Kidney (tissue), 13 donors: ENCODE measurements at regions not wholly inside any gene's neighbourhood (a gene's known extent, or its start where the extent isn't known, plus 50 kb on each side); places are given as distances from the start of the nearest gene placed in this dataset.

ENCODE experiments used
- DNase-seq, 5 donors: peaks; one replicate each; pipeline ENCODE4 v3.0.0-alpha.2; 2013 to 2020
- FAIRE-seq: peaks from 2 replicates; lab custom pipeline; 2012; peaks lifted over from hg19 to GRCh38; lab: Jason Lieb, UNC
- H3K27ac ChIP-seq, 2 donors: one replicate each; pipeline ENCODE4 v1.7.0; 2013; ENCODE audit warnings: low read depth in 2 of 2, low read length in 2 of 2, inconsistent platforms in 1 of 2
- H3K27me3 ChIP-seq: one replicate; pipeline ENCODE4 v1.7.1; 2013; ENCODE audit warnings: low read length, inconsistent platforms; ENCODE audit not compliant: control insufficient read depth, insufficient read depth
- H3K36me3 ChIP-seq, 3 donors: one replicate each; pipeline versions ENCODE4 v1.7.0 to v1.7.1; 2013; ENCODE audit warnings: low read length in 3 of 3, control low read depth in 1 of 3, inconsistent platforms in 1 of 3; ENCODE audit not compliant: insufficient read depth in 3 of 3, control insufficient read depth in 2 of 3
- H3K4me1 ChIP-seq, 3 donors: one replicate each; pipeline versions ENCODE4 v1.7.0 to v1.7.1; 2013; ENCODE audit warnings: low read length in 3 of 3, inconsistent platforms in 1 of 3, low read depth in 1 of 3; ENCODE audit not compliant: control insufficient read depth in 2 of 3, insufficient read depth in 2 of 3
- H3K4me3 ChIP-seq, 3 donors: one replicate each; pipeline versions ENCODE4 v1.7.0 to v1.8.1; 2013; ENCODE audit warnings: low read length in 3 of 3, control low read depth in 1 of 3, inconsistent platforms in 1 of 3
- H3K9ac ChIP-seq, 3 donors: one replicate each; pipeline versions ENCODE4 v1.7.0 to v1.7.1; 2013; ENCODE audit warnings: low read length in 3 of 3, control low read depth in 1 of 3, inconsistent platforms in 1 of 3
- H3K9me3 ChIP-seq, 3 donors: one replicate each; pipeline versions ENCODE4 v1.7.0 to v1.7.1; 2013; ENCODE audit warnings: low read length in 3 of 3, control low read depth in 1 of 3, inconsistent platforms in 1 of 3; ENCODE audit not compliant: control insufficient read depth in 2 of 3, insufficient read depth in 1 of 3
- CTCF ChIP-seq: IDR thresholded peaks from 3 replicates; pipeline ENCODE4 v1.5.1; 2012; ENCODE audit warnings: mild to moderate bottlenecking, moderate library complexity, borderline replicate concordance; ENCODE audit not compliant: insufficient read depth; ENCODE audit errors: extremely low read depth
- intact Hi-C: fragments of 100-400 bp; cut with DNase I; formaldehyde crosslinking; loops from one replicate; pipeline ENCODE4 v1.11.1; 2022
- donor health status: control.
- donor health status: control.
- donor health status: control.
- donor health status: control.
- donor health status: control.
- donor health status: DM: yes; HTN: yes; CAD: no.
- donor health status: Normal renal cell carcinoma (clear cell type).

DNA sequence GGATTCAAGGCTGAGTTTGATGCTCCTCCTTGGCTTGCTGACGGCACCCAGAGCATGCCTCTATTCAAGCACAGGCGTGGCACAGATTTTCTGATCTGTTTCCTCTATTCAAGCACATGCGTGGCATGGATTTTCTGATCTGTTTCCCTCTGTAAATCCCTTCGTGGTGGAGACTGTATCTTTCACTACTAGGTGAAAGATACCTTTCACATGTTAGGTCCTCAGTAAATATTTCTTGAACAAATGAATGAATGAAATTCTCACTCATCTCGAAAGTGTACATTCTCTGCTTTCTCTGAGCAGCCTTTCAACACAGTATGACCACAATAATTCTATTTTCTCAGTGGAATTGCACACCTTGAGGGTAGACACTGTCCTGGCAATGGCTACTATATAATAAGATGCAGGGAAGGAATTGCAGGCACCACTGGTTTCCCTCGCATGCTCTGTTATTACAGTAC lies 72.6 kb upstream of the F13A1 start:
- no peaks in the 10 kb centered on the region for H3K27me3 ChIP-seq
- intact Hi-C loops, result no loop called here
- no peaks in the 10 kb centered on the region for H3K9me3 ChIP-seq
- no peak overlapping the region for H3K27ac ChIP-seq
- no peak for TF ChIP-seq CTCF
- DNase-seq (no peak), FAIRE-seq (no peak)
- H3K4me3 ChIP-seq, result no peak overlapping the region
- H3K36me3 ChIP-seq, result no peaks in the 10 kb centered on the region
- H3K4me1 ChIP-seq, result no peaks in the 10 kb centered on the region
- H3K9ac ChIP-seq, result no peak overlapping the region

DNA sequence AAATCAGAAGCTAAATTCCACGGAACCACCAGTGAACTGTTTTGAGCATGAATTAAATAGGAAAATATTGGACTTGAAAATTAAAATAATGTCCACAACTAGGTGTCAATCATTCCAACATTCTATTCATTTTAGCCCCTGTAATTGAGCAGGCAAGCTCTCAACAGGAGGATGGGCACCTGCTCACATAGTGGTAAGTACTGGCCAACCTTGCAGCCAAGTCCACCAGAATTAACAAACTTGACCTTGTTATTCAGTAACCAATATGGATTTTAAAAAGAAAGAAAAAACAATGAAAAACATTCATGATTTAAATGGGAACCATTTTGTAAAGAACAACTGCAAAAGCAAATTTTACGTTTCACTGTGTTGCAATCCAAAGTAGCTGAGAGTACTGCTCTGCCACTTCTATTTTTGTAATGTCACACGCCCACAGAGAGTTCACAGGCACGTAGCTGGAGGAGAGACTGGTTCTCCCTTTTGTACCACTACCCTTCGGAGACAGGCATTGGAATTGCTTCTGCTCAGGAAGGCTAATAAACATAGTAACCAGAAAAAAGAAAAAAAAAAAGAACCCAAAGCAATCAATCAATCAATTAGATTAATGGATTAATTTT lies 75.2 kb upstream of the F13A1 start:
- Histone ChIP-seq H3K4me1 (no peaks in the 10 kb centered on the region), H3K9ac (no peak overlapping the region), H3K36me3 (no peaks in the 10 kb centered on the region), H3K27ac (no peak overlapping the region), H3K27me3 (no peaks in the 10 kb centered on the region), H3K9me3 (no peaks in the 10 kb centered on the region), H3K4me3 (no peak overlapping the region)
- FAIRE-seq, result no peak
- TF ChIP-seq CTCF, result no peak
- intact Hi-C loops, result no loop called here
- DNase-seq, result no peak

- Histone ChIP-seq H3K9ac (no peak overlapping the region), H3K4me1 (no peaks in the 10 kb centered on the region), H3K27ac (no peak overlapping the region), H3K9me3 (no peaks in the 10 kb centered on the region), H3K36me3 (no peaks in the 10 kb centered on the region), H3K27me3 (no peaks in the 10 kb centered on the region), H3K4me3 (no peak overlapping the region)
- FAIRE-seq, result no peak
- intact Hi-C loops, result no loop called here
- no peak for DNase-seq
- TF ChIP-seq CTCF, result no peak
Measured at GRCh38 chr6:6397842-6398241, 77.4 kb upstream of the F13A1 start.

GRCh38 chr6:6399568-6399967 lies 79.1 kb upstream of the F13A1 start:
- Histone ChIP-seq H3K27ac (no peak overlapping the region), H3K27me3 (no peaks in the 10 kb centered on the region), H3K4me3 (no peak overlapping the region), H3K4me1 (no peaks in the 10 kb centered on the region), H3K9ac (no peak overlapping the region), H3K36me3 (no peaks in the 10 kb centered on the region), H3K9me3 (no peaks in the 10 kb centered on the region)
- FAIRE-seq (no peak), DNase-seq (no peak)
- intact Hi-C loops, result no loop called here
- no peak for TF ChIP-seq CTCF
